Liver (tissue), 8 donors: ENCODE measurements at regions not wholly inside any gene's neighbourhood (a gene's known extent, or its start where the extent isn't known, plus 50 kb on each side); places are given as distances from the start of the nearest gene placed in this dataset.

Experiments used
- DNase-seq: peaks from one replicate; pipeline ENCODE4 v3.0.0-alpha.2; 2017; ENCODE audit warnings: low spot score
- H3K27ac ChIP-seq, 2 donors: one replicate each; pipeline ENCODE4 v1.7.0; 2013; ENCODE audit warnings: inconsistent platforms in 2 of 2, low read length in 2 of 2, control low read depth in 1 of 2, low read depth in 1 of 2, mild to moderate bottlenecking in 1 of 2
- H3K27me3 ChIP-seq, 4 donors: one replicate each; pipeline versions ENCODE4 v1.6.1 to v1.7.0; 2013; ENCODE audit warnings: low read length in 3 of 4, inconsistent platforms in 1 of 4, mild to moderate bottlenecking in 1 of 4, moderate library complexity in 1 of 4; ENCODE audit not compliant: control insufficient read depth in 4 of 4, insufficient read depth in 4 of 4
- H3K36me3 ChIP-seq, 4 donors: one replicate each; pipeline versions ENCODE4 v1.6.1 to v1.7.0; 2013; ENCODE audit warnings: low read length in 3 of 4, mild to moderate bottlenecking in 3 of 4, low read depth in 1 of 4, moderate library complexity in 1 of 4; ENCODE audit not compliant: control insufficient read depth in 4 of 4, insufficient read depth in 3 of 4
- H3K4me1 ChIP-seq, 4 donors: one replicate each; pipeline versions ENCODE4 v1.6.1 to v1.7.0; 2013; ENCODE audit warnings: low read length in 3 of 4, mild to moderate bottlenecking in 3 of 4, moderate library complexity in 1 of 4; ENCODE audit not compliant: control insufficient read depth in 4 of 4, insufficient read depth in 4 of 4
- H3K4me3 ChIP-seq, 3 donors: one replicate each; pipeline versions ENCODE4 v1.6.1 to v1.7.0; 2013; ENCODE audit warnings: low read length in 3 of 3, control low read depth in 1 of 3, low read depth in 1 of 3, mild to moderate bottlenecking in 1 of 3
- H3K9ac ChIP-seq, 2 donors: one replicate each; pipeline ENCODE4 v1.7.0; 2013; ENCODE audit warnings: low read length in 2 of 2, mild to moderate bottlenecking in 2 of 2, moderate library complexity in 2 of 2, control low read depth in 1 of 2, low read depth in 1 of 2
- H3K9me3 ChIP-seq, 4 donors: one replicate each; pipeline versions ENCODE4 v1.6.1 to v1.7.0; 2013; ENCODE audit warnings: low read length in 3 of 4; ENCODE audit not compliant: control insufficient read depth in 4 of 4
- ATF3 ChIP-seq: IDR thresholded peaks from 2 replicates; pipeline ENCODE4 v1.6.1; 2016; ENCODE audit warnings: antibody characterized with exemption
- CTCF ChIP-seq: fragments of 150-350 bp; IDR thresholded peaks from 2 replicates; pipeline ENCODE4 v1.5.1; 2017; ENCODE audit warnings: improper control_type of control experiment, low read depth, low read length; ENCODE audit not compliant: missing input control
- EGR1 ChIP-seq, 2 donors: IDR thresholded peaks; 2 replicates each; pipeline ENCODE4 v1.6.1; 2016 to 2018; ENCODE audit warnings: antibody characterized with exemption in 2 of 2, low read depth in 2 of 2
- FOXA2 ChIP-seq: IDR thresholded peaks from 2 replicates; pipeline ENCODE4 v1.6.1; 2016; ENCODE audit warnings: antibody characterized with exemption
- GABPA ChIP-seq, 2 donors: IDR thresholded peaks in 1 of 2; conservative IDR thresholded peaks in 1 of 2; 2 replicates each; pipeline ENCODE4 v1.6.1; 2016; ENCODE audit warnings: antibody characterized with exemption in 2 of 2, mild to moderate bottlenecking in 1 of 2, moderate library complexity in 1 of 2
- HNF4A ChIP-seq, 2 donors: conservative IDR thresholded peaks; 2 replicates each; pipeline ENCODE4 v1.6.1; 2016; ENCODE audit warnings: antibody characterized with exemption in 2 of 2, mild to moderate bottlenecking in 2 of 2
- HNF4G ChIP-seq: IDR thresholded peaks from 2 replicates; pipeline ENCODE4 v1.6.1; 2016; ENCODE audit warnings: antibody characterized with exemption
- JUND ChIP-seq, 2 donors: IDR thresholded peaks; 2 replicates each; pipeline ENCODE4 v1.6.1; 2016; ENCODE audit warnings: antibody characterized with exemption in 2 of 2
- MAX ChIP-seq: IDR thresholded peaks from 2 replicates; pipeline ENCODE4 v1.6.1; 2016; ENCODE audit warnings: antibody characterized with exemption
- NR2F2 ChIP-seq: IDR thresholded peaks from 2 replicates; pipeline ENCODE4 v1.6.1; 2016; ENCODE audit warnings: antibody characterized with exemption
- RXRA ChIP-seq, 2 donors: IDR thresholded peaks; 2 replicates each; pipeline ENCODE4 v1.6.1; 2017 to 2018; ENCODE audit warnings: antibody characterized with exemption in 2 of 2, mild to moderate bottlenecking in 1 of 2
- TAF1 ChIP-seq: conservative IDR thresholded peaks from 2 replicates; pipeline ENCODE4 v1.6.1; 2016; ENCODE audit warnings: antibody characterized with exemption, mild to moderate bottlenecking
- YY1 ChIP-seq: IDR thresholded peaks from 2 replicates; pipeline ENCODE4 v1.6.1; 2016; ENCODE audit warnings: antibody characterized with exemption, mild to moderate bottlenecking
- ZBTB33 ChIP-seq: IDR thresholded peaks from 2 replicates; pipeline ENCODE4 v1.6.1; 2016; ENCODE audit warnings: antibody characterized with exemption
- WGBS: extraction: QIAGEN DNeasy Blood & Tissue Kit; methylation state at CpG from one replicate; pipeline ENCODE4 v1.1.7; 2013; 5-methylcytosine and 5-hydroxymethylcytosine counted together
- donor health status: healthy.
- donor health status: healthy.
- donor health status: healthy.
- donor health status: healthy.
- donor health status: healthy.

GRCh38 chr5:133708331-133708850 lies 96.0 kb upstream of the FSTL4 start:
- DNase-seq = no peak
- Histone ChIP-seq H3K4me1 (no peaks in the 10 kb centered on the region), H3K36me3 (no peaks in the 10 kb centered on the region), H3K27ac (no peak overlapping the region), H3K9me3 (no peaks in the 10 kb centered on the region), H3K27me3 (peaks cover 0 to 2% (median 0%) of the 10 kb centered on the region in 4 donors), H3K9ac (no peak overlapping the region), H3K4me3 (no peak overlapping the region)
- 80% methylated on average over 3 of the region's 3 CpGs for WGBS
- TF ChIP-seq YY1 = no peak
- TF ChIP-seq RXRA (IDR thresholded peaks at IDR 0.05) = no peak

GRCh38 chr5:133707629-133708028 lies 95.3 kb upstream of the FSTL4 start:
- Histone ChIP-seq H3K4me1 (no peaks in the 10 kb centered on the region), H3K9me3 (no peaks in the 10 kb centered on the region), H3K27ac (no peak overlapping the region), H3K9ac (no peak overlapping the region), H3K27me3 (peaks cover 0 to 2% (median 0%) of the 10 kb centered on the region in 4 donors), H3K36me3 (no peaks in the 10 kb centered on the region), H3K4me3 (no peak overlapping the region)
- TF ChIP-seq ATF3 = no peak
- no peak for TF ChIP-seq EGR1 (IDR thresholded peaks at IDR 0.05; ENCODE audit: low read depth in 2 of 2)
- no peak for TF ChIP-seq ZBTB33
- no peak for TF ChIP-seq TAF1
- TF ChIP-seq CTCF = no peak
- TF ChIP-seq JUND (IDR thresholded peaks at IDR 0.05) = no peak
- no peak for TF ChIP-seq MAX
- TF ChIP-seq GABPA (IDR thresholded peaks at IDR 0.05 in 1 of 2, conservative IDR thresholded peaks at IDR 0.05 in 1 of 2) = no peak
- TF ChIP-seq HNF4A (conservative IDR thresholded peaks at IDR 0.05) = no peak
- TF ChIP-seq NR2F2 = no peak
- TF ChIP-seq FOXA2 = no peak
- TF ChIP-seq HNF4G = no peak
- WGBS = 66% methylated on average over 2 of the region's 2 CpGs
- no peak for DNase-seq
